ENCODE measurements at regions not wholly inside any gene's neighbourhood (a gene's known extent, or its start where the extent isn't known, plus 50 kb on each side); places are given as distances from the start of the nearest gene placed in this dataset.
"Not testable (repeated sequence)": the region's sequence is repeated elsewhere in the genome, so short reads cannot be mapped to it uniquely, and the experiment has no call there.

- H3K27me3 ChIP-seq; H3K36me3 ChIP-seq (replicated peaks in 1 of 2; ENCODE audit: insufficient read depth in 1 of 2, low read depth in 2 of 2); H3K9me3 ChIP-seq; intact Hi-C loops (cut with DNase I); H3K27ac ChIP-seq; H3K4me3 ChIP-seq; H3K4me1 ChIP-seq: not testable (repeated sequence)
- WGBS, 2 donors = 36 to 38% methylated on average over 4 to 7 of the region's 8 CpGs
- DNase-seq (peak in 2 of 4 donors; percentile 5 to 35), ATAC-seq (peak; percentile 59)
Measured at GRCh38 chr15:24488164-24488907, 187.2 kb upstream of the NPAP1 start.

GRCh38 chr15:24505216-24505615 lies 170.4 kb upstream of the NPAP1 start:
- H3K9me3 ChIP-seq; H3K4me1 ChIP-seq; H3K36me3 ChIP-seq (replicated peaks in 1 of 2; ENCODE audit: insufficient read depth in 1 of 2, low read depth in 2 of 2); H3K27me3 ChIP-seq; ATAC-seq; DNase-seq; intact Hi-C loops (cut with DNase I); H3K4me3 ChIP-seq; H3K27ac ChIP-seq: not testable (repeated sequence)
- 78 to 83% methylated on average over 11 of the region's 11 CpGs for WGBS, 2 donors

- intact Hi-C loops (cut with DNase I); H3K4me1 ChIP-seq; H3K4me3 ChIP-seq; ATAC-seq; H3K27ac ChIP-seq; H3K36me3 ChIP-seq (replicated peaks in 1 of 2; ENCODE audit: insufficient read depth in 1 of 2, low read depth in 2 of 2); DNase-seq; H3K9me3 ChIP-seq; H3K27me3 ChIP-seq: not testable (repeated sequence)
- 86 to 96% methylated on average over 1 of the region's 1 CpG for WGBS, 2 donors
Measured at GRCh38 chr15:24509714-24510113, 165.9 kb upstream of the NPAP1 start.

- 73 to 91% methylated on average over 3 of the region's 3 CpGs for WGBS, 2 donors
- DNase-seq; H3K27ac ChIP-seq; H3K9me3 ChIP-seq; H3K4me1 ChIP-seq; H3K27me3 ChIP-seq; intact Hi-C loops (cut with DNase I); H3K36me3 ChIP-seq (replicated peaks in 1 of 2; ENCODE audit: insufficient read depth in 1 of 2, low read depth in 2 of 2); H3K4me3 ChIP-seq; ATAC-seq: not testable (repeated sequence)
Measured at GRCh38 chr15:24511598-24511997, 164.0 kb upstream of the NPAP1 start.

DNA sequence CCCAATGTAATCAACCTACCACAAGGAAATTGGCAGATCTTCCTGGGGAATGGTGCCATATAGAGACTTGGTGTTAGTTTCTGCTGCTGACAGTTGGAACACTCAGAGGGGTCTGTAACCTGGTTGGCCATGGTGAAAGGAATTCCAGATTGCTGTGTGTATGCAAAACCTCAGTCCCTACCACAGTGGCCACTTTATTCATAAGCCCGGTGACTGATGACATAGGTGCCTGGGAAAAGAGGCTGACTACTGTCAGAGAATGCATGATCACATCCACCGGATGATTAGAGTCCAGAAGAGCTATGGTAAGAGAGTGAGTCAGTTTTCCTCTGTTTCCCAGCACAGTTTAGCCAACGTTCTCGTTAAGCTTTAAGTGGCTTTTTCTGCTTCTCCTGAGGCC lies 156.8 kb upstream of the NPAP1 start:
- H3K4me3 ChIP-seq; intact Hi-C loops (cut with DNase I); H3K36me3 ChIP-seq (replicated peaks in 1 of 2; ENCODE audit: insufficient read depth in 1 of 2, low read depth in 2 of 2); H3K27me3 ChIP-seq; DNase-seq; ATAC-seq; H3K27ac ChIP-seq; H3K9me3 ChIP-seq; H3K4me1 ChIP-seq: not testable (repeated sequence)
- 64 to 79% methylated on average over 2 to 3 of the region's 4 CpGs for WGBS, 2 donors

- intact Hi-C loops (cut with DNase I); H3K9me3 ChIP-seq; H3K4me3 ChIP-seq; H3K27ac ChIP-seq; ATAC-seq; H3K4me1 ChIP-seq; H3K27me3 ChIP-seq; H3K36me3 ChIP-seq (replicated peaks in 1 of 2; ENCODE audit: insufficient read depth in 1 of 2, low read depth in 2 of 2); DNase-seq: not testable (repeated sequence)
- WGBS, 2 donors = 42 to 48% methylated on average over 3 of the region's 3 CpGs
Measured at GRCh38 chr15:24531235-24531634, 144.3 kb upstream of the NPAP1 start.

DNA sequence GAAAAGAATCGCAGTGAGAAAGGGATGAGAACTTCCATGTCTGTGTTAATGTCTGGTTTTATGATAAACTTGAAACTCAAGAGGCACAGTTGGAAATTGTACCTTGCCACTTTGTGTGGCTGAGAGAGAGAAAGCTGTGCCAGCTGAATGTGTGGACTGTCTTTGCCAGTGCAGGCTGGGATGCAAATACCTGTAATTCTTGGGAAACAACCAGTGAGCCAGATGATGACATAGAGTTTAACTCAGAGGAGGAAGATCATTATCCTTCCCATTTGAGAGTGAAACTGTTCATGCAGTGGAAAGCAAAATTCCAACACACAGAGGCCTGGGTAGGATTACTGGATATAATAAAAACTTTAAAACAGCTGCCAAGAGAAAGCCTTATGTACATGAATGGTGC lies 141.5 kb upstream of the NPAP1 start:
- H3K9me3 ChIP-seq; H3K27ac ChIP-seq; ATAC-seq; H3K36me3 ChIP-seq (replicated peaks in 1 of 2; ENCODE audit: insufficient read depth in 1 of 2, low read depth in 2 of 2); H3K4me3 ChIP-seq; H3K4me1 ChIP-seq; H3K27me3 ChIP-seq; DNase-seq; intact Hi-C loops (cut with DNase I): not testable (repeated sequence)
- WGBS, 2 donors = 62 to 71% methylated on average over 1 of the region's 1 CpG

- not testable (repeated sequence) for DNase-seq
Measured at GRCh38 chr15:24557281-24557680, 118.3 kb upstream of the NPAP1 start.

DNA sequence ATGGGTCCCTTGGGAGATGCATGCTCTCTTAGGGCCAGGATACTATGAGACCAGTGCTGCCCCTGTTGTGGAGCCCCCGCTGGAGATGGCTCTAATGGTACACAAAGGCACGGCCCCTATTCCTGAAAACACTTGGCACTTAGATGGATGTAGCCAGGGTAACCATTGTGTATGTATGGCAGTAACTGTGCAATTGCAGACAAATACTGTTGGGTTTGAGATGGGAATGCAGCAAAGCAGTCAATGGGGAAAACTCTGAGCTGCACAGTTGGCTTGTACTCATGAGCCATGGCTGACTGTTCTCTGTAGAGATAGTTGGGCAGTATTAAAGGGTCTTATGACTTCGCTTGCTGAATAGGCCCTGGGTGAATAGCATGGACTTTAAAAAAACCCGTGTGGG lies 67.9 kb upstream of the NPAP1 start:
- Histone ChIP-seq H3K9me3 (no peaks in the 10 kb centered on the region), H3K27me3 (no peaks in the 10 kb centered on the region), H3K4me1 (no peaks in the 10 kb centered on the region), H3K27ac (no peak overlapping the region), H3K36me3 (replicated peaks in 1 of 2; ENCODE audit: insufficient read depth in 1 of 2, low read depth in 2 of 2) (no peaks in the 10 kb centered on the region), H3K4me3 (no peak overlapping the region)
- no peak for ATAC-seq
- TF ChIP-seq, protein P1, sequence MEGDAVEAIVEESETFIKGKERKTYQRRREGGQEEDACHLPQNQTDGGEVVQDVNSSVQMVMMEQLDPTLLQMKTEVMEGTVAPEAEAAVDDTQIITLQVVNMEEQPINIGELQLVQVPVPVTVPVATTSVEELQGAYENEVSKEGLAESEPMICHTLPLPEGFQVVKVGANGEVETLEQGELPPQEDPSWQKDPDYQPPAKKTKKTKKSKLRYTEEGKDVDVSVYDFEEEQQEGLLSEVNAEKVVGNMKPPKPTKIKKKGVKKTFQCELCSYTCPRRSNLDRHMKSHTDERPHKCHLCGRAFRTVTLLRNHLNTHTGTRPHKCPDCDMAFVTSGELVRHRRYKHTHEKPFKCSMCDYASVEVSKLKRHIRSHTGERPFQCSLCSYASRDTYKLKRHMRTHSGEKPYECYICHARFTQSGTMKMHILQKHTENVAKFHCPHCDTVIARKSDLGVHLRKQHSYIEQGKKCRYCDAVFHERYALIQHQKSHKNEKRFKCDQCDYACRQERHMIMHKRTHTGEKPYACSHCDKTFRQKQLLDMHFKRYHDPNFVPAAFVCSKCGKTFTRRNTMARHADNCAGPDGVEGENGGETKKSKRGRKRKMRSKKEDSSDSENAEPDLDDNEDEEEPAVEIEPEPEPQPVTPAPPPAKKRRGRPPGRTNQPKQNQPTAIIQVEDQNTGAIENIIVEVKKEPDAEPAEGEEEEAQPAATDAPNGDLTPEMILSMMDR (IDR thresholded peaks at IDR 0.05) = no peak
- no peak for TF ChIP-seq POLR2A (IDR thresholded peaks at IDR 0.05)
- intact Hi-C loops (cut with DNase I) = no loop called here
- DNase-seq = no peak
- WGBS, 2 donors = 57 to 77% methylated on average over 3 to 4 of the region's 4 CpGs

More at GRCh38 chr15:24557281-24557680, 118.3 kb upstream of the NPAP1 start:
- ATAC-seq; H3K36me3 ChIP-seq (replicated peaks in 1 of 2; ENCODE audit: insufficient read depth in 1 of 2, low read depth in 2 of 2); H3K4me1 ChIP-seq; intact Hi-C loops (cut with DNase I); H3K27ac ChIP-seq; H3K9me3 ChIP-seq; H3K27me3 ChIP-seq; H3K4me3 ChIP-seq: not testable (repeated sequence)
- WGBS, 2 donors = 85 to 100% methylated on average over 3 to 5 of the region's 5 CpGs

Data from body of pancreas (tissue), 4 donors.